Activated CD8-positive, alpha-beta memory T cell treated with anti-CD3 and anti-CD28 coated beads, Interleukin-2, amount 10 ng/mL, durations not matched to agents 7 days and 5 days (primary cell): ENCODE measurements at regions not wholly inside any gene's neighbourhood (a gene's known extent, or its start where the extent isn't known, plus 50 kb on each side); places are given as distances from the start of the nearest gene placed in this dataset.

Source experiments
- ATAC-seq: fragments of 150-1000 bp; cut with Tn5 transposase; one replicate; pipeline ENCODE4 v1.10.0; 2021; ENCODE audit warnings: moderate library complexity
- CTCF ChIA-PET: fragments of 350-600 bp; sonication (Branson Sonifier 250); formaldehyde crosslinking; loops from one replicate; lab custom pipeline; 2021; ENCODE audit warnings: antibody characterized with exemption; lab: Charles Lee
- DNase-seq: peaks from one replicate; pipeline ENCODE4 v3.0.0-alpha.2; 2020
- H3K27ac Mint-ChIP-seq: one replicate; pipeline ENCODE4 v1.8.0; 2021; ENCODE audit warnings: mild to moderate bottlenecking, mixed read lengths
- H3K27me3 Mint-ChIP-seq: one replicate; pipeline ENCODE4 v1.8.0; 2021; ENCODE audit warnings: mixed read lengths
- H3K36me3 Mint-ChIP-seq: one replicate; pipeline ENCODE4 v1.8.0; 2021; ENCODE audit warnings: mild to moderate bottlenecking, mixed read lengths
- H3K4me1 Mint-ChIP-seq: one replicate; pipeline ENCODE4 v1.8.0; 2021; ENCODE audit warnings: mixed read lengths
- H3K4me3 Mint-ChIP-seq: one replicate; pipeline ENCODE4 v1.8.0; 2021; ENCODE audit warnings: mild to moderate bottlenecking, moderate library complexity, mixed read lengths
- H3K9me3 Mint-ChIP-seq: one replicate; pipeline ENCODE4 v1.8.0; 2022; ENCODE audit warnings: low read depth, mixed read lengths

- no peak overlapping the region for H3K4me3 Mint-ChIP-seq
- no peaks in the 10 kb centered on the region for H3K36me3 Mint-ChIP-seq
- DNase-seq (no peak), ATAC-seq (no peak)
- no peaks in the 10 kb centered on the region for H3K27me3 Mint-ChIP-seq
- CTCF ChIA-PET: no interaction called here
- H3K9me3 Mint-ChIP-seq: no peaks in the 10 kb centered on the region
- no peaks in the 10 kb centered on the region for H3K4me1 Mint-ChIP-seq
- no peak overlapping the region for H3K27ac Mint-ChIP-seq
Observed at GRCh38 chrX:30941898-30942297, 52.8 kb upstream of the TAB3 start.

- H3K4me3 Mint-ChIP-seq: no peak overlapping the region
Observed at GRCh38 chrX:30939928-30940327, 50.9 kb upstream of the TAB3 start.

More at GRCh38 chrX:30939928-30940327, 50.9 kb upstream of the TAB3 start:
- H3K36me3 Mint-ChIP-seq: no peaks in the 10 kb centered on the region
- CTCF ChIA-PET: no interaction called here
- ATAC-seq (no peak), DNase-seq (no peak)
- H3K27me3 Mint-ChIP-seq: peaks cover 3% of the 10 kb centered on the region
- H3K9me3 Mint-ChIP-seq: no peaks in the 10 kb centered on the region
- no peaks in the 10 kb centered on the region for H3K4me1 Mint-ChIP-seq
- no peak overlapping the region for H3K27ac Mint-ChIP-seq
